ENCODE measurements at regions not wholly inside any gene's neighbourhood (a gene's known extent, or its start where the extent isn't known, plus 50 kb on each side); places are given as distances from the start of the nearest gene placed in this dataset.

DNA sequence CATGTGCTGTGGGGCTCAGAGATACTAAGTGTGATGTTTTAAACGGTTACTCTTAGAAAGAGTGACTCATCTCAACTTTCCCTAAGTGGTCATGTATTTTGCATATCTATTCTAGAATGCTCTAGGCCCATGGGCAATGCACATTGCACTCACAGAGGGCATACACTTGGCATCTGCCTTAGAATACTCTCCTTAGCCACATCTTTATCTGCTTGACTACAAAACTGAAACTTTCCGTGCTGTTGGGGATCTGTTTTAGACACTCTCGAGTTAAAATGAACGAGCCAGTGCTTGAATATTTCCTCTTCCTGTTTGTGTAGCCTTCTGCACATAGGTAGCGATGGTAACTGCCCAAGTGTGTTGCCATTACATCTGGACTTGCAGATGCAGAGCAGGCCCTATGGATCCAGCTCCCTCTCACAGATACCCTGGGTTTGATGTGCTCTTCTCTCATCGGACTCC lies 180.5 kb downstream of the CAND1 start:
- H3K9me3 ChIP-seq (replicated peaks; ENCODE audit: control insufficient read depth, insufficient read depth, low read length) = no peaks in the 10 kb centered on the region
- no peaks in the 10 kb centered on the region for H3K4me1 ChIP-seq (ENCODE audit: control insufficient read depth, extremely low read depth, insufficient read depth, low read length)
- H3K27me3 ChIP-seq (ENCODE audit: control insufficient read depth in 2 of 2, insufficient read depth in 2 of 2, low read length in 2 of 2) = no peaks in the 10 kb centered on the region
- H3K9me1 ChIP-seq (replicated peaks; ENCODE audit: control insufficient read depth, extremely low read depth, insufficient read depth, low read length) = no peaks in the 10 kb centered on the region
- POLR2A ChIA-PET = no interaction called here
- DNase-seq (ENCODE audit: low read depth, low spot score) (no peak), FAIRE-seq (no peak)
- no peaks in the 10 kb centered on the region for H3K36me3 ChIP-seq (ENCODE audit: control insufficient read depth in 2 of 2, extremely low read depth in 1 of 2, insufficient read depth in 2 of 2, low read length in 2 of 2)
- TF ChIP-seq MAX (IDR thresholded peaks at IDR 0.05; ENCODE audit: insufficient read depth, insufficient read length) = no peak
- no peak for TF ChIP-seq JUN (IDR thresholded peaks at IDR 0.05; ENCODE audit: borderline replicate concordance, insufficient read depth, insufficient read length, low read depth)
- no peak for TF ChIP-seq FOS (IDR thresholded peaks at IDR 0.05; ENCODE audit: borderline replicate concordance, insufficient read depth, low read length)
- TF ChIP-seq MYC (IDR thresholded peaks at IDR 0.05; ENCODE audit: low read depth, low read length) = no peak
- no peak for TF ChIP-seq CTCF (IDR thresholded peaks at IDR 0.05; ENCODE audit: extremely low read depth in 1 of 2, insufficient read depth in 1 of 2, low read depth in 1 of 2, low read length in 2 of 2)
- no peak for TF ChIP-seq POLR2A (IDR thresholded peaks at IDR 0.05; ENCODE audit: low read depth, low read length)
- TF ChIP-seq EZH2 (IDR thresholded peaks at IDR 0.05; ENCODE audit: borderline replicate concordance, low read depth, low read length, severe bottlenecking) = no peak
- no peak for TF ChIP-seq GATA2 (IDR thresholded peaks at IDR 0.05; ENCODE audit: insufficient read depth, insufficient read length, low read depth, low read length)
- no peak for TF ChIP-seq POLR2AphosphoS5 (IDR thresholded peaks at IDR 0.05; ENCODE audit: insufficient read depth, low read depth, low read length)
- H3K4me2 ChIP-seq (ENCODE audit: insufficient read depth, low read length) = no peak overlapping the region
- CTCF ChIA-PET = no interaction called here
- H3K27ac ChIP-seq (ENCODE audit: insufficient read depth, low read depth, low read length) = no peak overlapping the region
- dilution Hi-C loops (cut with MboI; ENCODE audit: extremely low pct_ligation_motif_present, low sequenced_read_pairs) = no loop called here
- H3K4me3 ChIP-seq (replicated peaks in 1 of 3; ENCODE audit: insufficient read depth in 1 of 3, low read depth in 1 of 3, low read length in 3 of 3) = no peak overlapping the region
- BruUV-seq (replicated peaks) = no TSS peak
- H4K20me1 ChIP-seq (replicated peaks; ENCODE audit: control insufficient read depth, extremely low read depth, insufficient read depth, low read length) = no peaks in the 10 kb centered on the region
- H2AFZ ChIP-seq (ENCODE audit: low read depth, low read length) = no peak overlapping the region
- intact Hi-C loops (cut with micrococcal nuclease) = no loop called here
- H3K9ac ChIP-seq (replicated peaks; ENCODE audit: extremely low read depth, insufficient read depth, low read length) = no peak overlapping the region
- no peaks in the 10 kb centered on the region for H3K79me2 ChIP-seq (ENCODE audit: control insufficient read depth, insufficient read depth, low read length)
